Liver (tissue), 8 donors: ENCODE measurements at regions not wholly inside any gene's neighbourhood (a gene's known extent, or its start where the extent isn't known, plus 50 kb on each side); places are given as distances from the start of the nearest gene placed in this dataset.

ENCODE experiments used
- DNase-seq: peaks from one replicate; pipeline ENCODE4 v3.0.0-alpha.2; 2017; ENCODE audit warnings: low spot score
- H3K27ac ChIP-seq, 2 donors: one replicate each; pipeline ENCODE4 v1.7.0; 2013; ENCODE audit warnings: inconsistent platforms in 2 of 2, low read length in 2 of 2, control low read depth in 1 of 2, low read depth in 1 of 2, mild to moderate bottlenecking in 1 of 2
- H3K27me3 ChIP-seq, 4 donors: one replicate each; pipeline versions ENCODE4 v1.6.1 to v1.7.0; 2013; ENCODE audit warnings: low read length in 3 of 4, inconsistent platforms in 1 of 4, mild to moderate bottlenecking in 1 of 4, moderate library complexity in 1 of 4; ENCODE audit not compliant: control insufficient read depth in 4 of 4, insufficient read depth in 4 of 4
- H3K36me3 ChIP-seq, 4 donors: one replicate each; pipeline versions ENCODE4 v1.6.1 to v1.7.0; 2013; ENCODE audit warnings: low read length in 3 of 4, mild to moderate bottlenecking in 3 of 4, low read depth in 1 of 4, moderate library complexity in 1 of 4; ENCODE audit not compliant: control insufficient read depth in 4 of 4, insufficient read depth in 3 of 4
- H3K4me1 ChIP-seq, 4 donors: one replicate each; pipeline versions ENCODE4 v1.6.1 to v1.7.0; 2013; ENCODE audit warnings: low read length in 3 of 4, mild to moderate bottlenecking in 3 of 4, moderate library complexity in 1 of 4; ENCODE audit not compliant: control insufficient read depth in 4 of 4, insufficient read depth in 4 of 4
- H3K4me3 ChIP-seq, 3 donors: one replicate each; pipeline versions ENCODE4 v1.6.1 to v1.7.0; 2013; ENCODE audit warnings: low read length in 3 of 3, control low read depth in 1 of 3, low read depth in 1 of 3, mild to moderate bottlenecking in 1 of 3
- H3K9ac ChIP-seq, 2 donors: one replicate each; pipeline ENCODE4 v1.7.0; 2013; ENCODE audit warnings: low read length in 2 of 2, mild to moderate bottlenecking in 2 of 2, moderate library complexity in 2 of 2, control low read depth in 1 of 2, low read depth in 1 of 2
- H3K9me3 ChIP-seq, 4 donors: one replicate each; pipeline versions ENCODE4 v1.6.1 to v1.7.0; 2013; ENCODE audit warnings: low read length in 3 of 4; ENCODE audit not compliant: control insufficient read depth in 4 of 4
- CTCF ChIP-seq: fragments of 150-350 bp; IDR thresholded peaks from 2 replicates; pipeline ENCODE4 v1.5.1; 2017; ENCODE audit warnings: improper control_type of control experiment, low read depth, low read length; ENCODE audit not compliant: missing input control
- EGR1 ChIP-seq, 2 donors: IDR thresholded peaks; 2 replicates each; pipeline ENCODE4 v1.6.1; 2016 to 2018; ENCODE audit warnings: antibody characterized with exemption in 2 of 2, low read depth in 2 of 2
- FOXA1 ChIP-seq: IDR thresholded peaks from 2 replicates; pipeline ENCODE4 v1.6.1; 2016; ENCODE audit warnings: antibody characterized with exemption
- FOXA2 ChIP-seq: IDR thresholded peaks from 2 replicates; pipeline ENCODE4 v1.6.1; 2016; ENCODE audit warnings: antibody characterized with exemption
- GABPA ChIP-seq, 2 donors: IDR thresholded peaks in 1 of 2; conservative IDR thresholded peaks in 1 of 2; 2 replicates each; pipeline ENCODE4 v1.6.1; 2016; ENCODE audit warnings: antibody characterized with exemption in 2 of 2, mild to moderate bottlenecking in 1 of 2, moderate library complexity in 1 of 2
- HNF4A ChIP-seq, 2 donors: conservative IDR thresholded peaks; 2 replicates each; pipeline ENCODE4 v1.6.1; 2016; ENCODE audit warnings: antibody characterized with exemption in 2 of 2, mild to moderate bottlenecking in 2 of 2
- HNF4G ChIP-seq: IDR thresholded peaks from 2 replicates; pipeline ENCODE4 v1.6.1; 2016; ENCODE audit warnings: antibody characterized with exemption
- JUND ChIP-seq, 2 donors: IDR thresholded peaks; 2 replicates each; pipeline ENCODE4 v1.6.1; 2016; ENCODE audit warnings: antibody characterized with exemption in 2 of 2
- MAX ChIP-seq: IDR thresholded peaks from 2 replicates; pipeline ENCODE4 v1.6.1; 2016; ENCODE audit warnings: antibody characterized with exemption
- NR2F2 ChIP-seq: IDR thresholded peaks from 2 replicates; pipeline ENCODE4 v1.6.1; 2016; ENCODE audit warnings: antibody characterized with exemption
- RAD21 ChIP-seq, 2 donors: IDR thresholded peaks; 2 replicates each; pipeline ENCODE4 v1.6.1; 2016; ENCODE audit warnings: antibody characterized with exemption in 2 of 2, mild to moderate bottlenecking in 2 of 2
- REST ChIP-seq: IDR thresholded peaks from 2 replicates; pipeline ENCODE4 v1.6.1; 2016; ENCODE audit warnings: antibody characterized with exemption, mild to moderate bottlenecking
- RXRA ChIP-seq, 2 donors: IDR thresholded peaks; 2 replicates each; pipeline ENCODE4 v1.6.1; 2017 to 2018; ENCODE audit warnings: antibody characterized with exemption in 2 of 2, mild to moderate bottlenecking in 1 of 2
- SP1 ChIP-seq: IDR thresholded peaks from 2 replicates; pipeline ENCODE4 v1.6.1; 2018; ENCODE audit warnings: antibody characterized with exemption, mild to moderate bottlenecking
- TAF1 ChIP-seq: conservative IDR thresholded peaks from 2 replicates; pipeline ENCODE4 v1.6.1; 2016; ENCODE audit warnings: antibody characterized with exemption, mild to moderate bottlenecking
- ZBTB33 ChIP-seq: IDR thresholded peaks from 2 replicates; pipeline ENCODE4 v1.6.1; 2016; ENCODE audit warnings: antibody characterized with exemption
- WGBS: extraction: QIAGEN DNeasy Blood & Tissue Kit; methylation state at CpG from one replicate; pipeline ENCODE4 v1.1.7; 2013; 5-methylcytosine and 5-hydroxymethylcytosine counted together
- donor health status: healthy.
- donor health status: healthy.
- donor health status: healthy.
- donor health status: healthy.
- donor health status: healthy.

GRCh38 chrX:1945879-1946278 lies 331.0 kb downstream of the ASMT start:
- H3K4me1 ChIP-seq = no peaks in the 10 kb centered on the region
- H3K27me3 ChIP-seq = no peaks in the 10 kb centered on the region
- no peaks in the 10 kb centered on the region for H3K36me3 ChIP-seq
- no peaks in the 10 kb centered on the region for H3K9me3 ChIP-seq
- WGBS = 96% methylated on average over 10 of the region's 10 CpGs
- no peak overlapping the region for H3K4me3 ChIP-seq
- no peak for TF ChIP-seq EGR1 (IDR thresholded peaks at IDR 0.05; ENCODE audit: low read depth in 2 of 2)
- H3K9ac ChIP-seq = no peak overlapping the region
- no peak for DNase-seq
- no peak overlapping the region for H3K27ac ChIP-seq

- H3K4me1 ChIP-seq = no peaks in the 10 kb centered on the region
- no peak overlapping the region for H3K9ac ChIP-seq
- H3K27me3 ChIP-seq = no peaks in the 10 kb centered on the region
- no peak for TF ChIP-seq HNF4A (conservative IDR thresholded peaks at IDR 0.05)
- TF ChIP-seq ZBTB33 = no peak
- TF ChIP-seq MAX = no peak
- TF ChIP-seq FOXA1 = no peak
- TF ChIP-seq NR2F2 = no peak
- no peak for TF ChIP-seq CTCF
- no peak for TF ChIP-seq FOXA2
- no peak for TF ChIP-seq RXRA (IDR thresholded peaks at IDR 0.05)
- TF ChIP-seq RAD21 (IDR thresholded peaks at IDR 0.05) = no peak
- no peak for TF ChIP-seq GABPA (IDR thresholded peaks at IDR 0.05 in 1 of 2, conservative IDR thresholded peaks at IDR 0.05 in 1 of 2)
- no peak for TF ChIP-seq TAF1
- TF ChIP-seq SP1 = no peak
- TF ChIP-seq HNF4G = no peak
- no peak for TF ChIP-seq JUND (IDR thresholded peaks at IDR 0.05)
- no peak for TF ChIP-seq REST
- 94% methylated on average over 9 of the region's 9 CpGs for WGBS
- H3K9me3 ChIP-seq = no peaks in the 10 kb centered on the region
- H3K4me3 ChIP-seq = no peak overlapping the region
- no peaks in the 10 kb centered on the region for H3K36me3 ChIP-seq
- DNase-seq = no peak
- H3K27ac ChIP-seq = no peak overlapping the region
Measured at GRCh38 chrX:1946974-1947373, 332.1 kb downstream of the ASMT start.
